Activated naive CD4-positive, alpha-beta T cell (primary cell): ENCODE measurements at regions not wholly inside any gene's neighbourhood (a gene's known extent, or its start where the extent isn't known, plus 50 kb on each side); places are given as distances from the start of the nearest gene placed in this dataset.
"Not testable (repeated sequence)": the region's sequence is repeated elsewhere in the genome, so short reads cannot be mapped to it uniquely, and the experiment has no call there.

Source experiments
- DNase-seq, 4 experiments: peaks; one replicate each; lab custom pipeline; 2025; lab: John Stamatoyannopoulos, UW

GRCh38 chr3:117005274-117005673, 295.7 kb downstream of the TUSC7 start:
- no peak for DNase-seq

DNA sequence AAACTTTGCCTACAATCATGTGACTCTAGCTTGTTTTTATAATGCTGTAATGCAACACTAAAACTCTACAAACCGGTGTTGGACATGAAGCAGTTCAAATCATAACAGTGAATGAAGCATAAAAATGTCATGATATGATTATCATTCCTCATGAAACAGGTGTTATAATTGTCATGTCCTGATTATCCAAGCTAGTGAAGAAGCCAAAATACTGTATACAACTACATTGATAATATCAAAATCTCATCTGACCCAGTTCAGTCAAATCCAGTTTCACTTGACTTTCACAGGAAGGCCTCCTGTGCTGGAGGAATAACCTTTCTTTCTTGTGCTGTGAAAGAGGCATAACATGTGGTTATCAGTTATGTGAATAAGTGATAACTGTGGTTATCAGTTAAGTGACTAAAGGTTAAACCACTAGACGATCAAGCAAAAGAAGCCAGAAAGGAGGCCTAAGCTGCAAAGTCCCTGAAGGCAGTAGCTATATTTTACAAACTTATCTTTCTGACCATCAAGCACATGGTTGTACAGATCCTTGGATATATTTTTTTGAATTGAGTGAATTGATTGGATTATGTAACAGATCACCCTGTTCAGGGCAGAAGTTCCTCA, 296.4 kb downstream of the TUSC7 start:
- DNase-seq, result no peak

DNA sequence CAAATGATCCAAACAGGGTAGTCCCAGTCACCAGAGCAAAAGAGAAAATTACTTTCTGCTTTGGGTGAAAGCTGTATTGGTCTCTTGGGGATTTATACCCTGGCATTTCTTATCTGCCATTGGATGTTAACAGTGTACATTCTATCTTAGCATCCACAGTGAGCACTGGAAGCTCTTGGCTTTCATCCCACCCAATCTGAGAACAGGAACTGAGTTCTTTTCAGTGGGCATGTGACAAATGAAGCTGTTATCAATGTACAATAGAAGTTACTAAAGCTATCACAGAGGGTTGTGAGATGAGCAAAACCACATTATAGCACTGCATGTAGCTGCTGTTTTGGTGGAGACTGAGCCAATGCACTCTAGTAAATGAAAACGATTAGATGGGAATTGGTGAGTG, 300.7 kb downstream of the TUSC7 start:
- DNase-seq, result no peak

DNA sequence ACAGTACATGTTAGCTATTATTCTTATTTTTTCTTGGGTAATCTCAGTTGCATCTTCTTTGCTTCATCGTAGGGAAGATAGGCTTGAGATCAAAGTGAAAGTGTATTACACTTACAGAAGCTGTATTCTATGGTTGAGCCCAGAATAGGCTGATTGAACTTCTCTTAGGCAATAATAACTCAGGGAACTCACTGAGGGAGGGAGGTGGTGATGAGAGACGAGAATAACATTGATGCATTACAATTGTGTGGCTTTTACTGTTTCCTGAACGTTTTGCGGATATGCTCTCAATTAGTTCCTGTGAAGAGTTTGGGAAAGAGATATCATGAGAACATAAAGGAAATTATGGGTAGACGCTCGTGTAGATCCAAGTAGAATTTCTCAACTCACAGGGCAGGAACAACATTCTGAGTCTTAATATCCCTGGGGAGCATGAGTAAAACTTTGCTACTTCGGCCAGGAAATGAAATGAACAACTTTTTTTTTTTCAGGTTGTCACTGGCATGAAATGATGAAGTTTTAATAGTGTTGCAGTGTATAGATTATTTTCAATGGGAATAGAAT, 302.2 kb downstream of the TUSC7 start:
- no peak for DNase-seq

DNA sequence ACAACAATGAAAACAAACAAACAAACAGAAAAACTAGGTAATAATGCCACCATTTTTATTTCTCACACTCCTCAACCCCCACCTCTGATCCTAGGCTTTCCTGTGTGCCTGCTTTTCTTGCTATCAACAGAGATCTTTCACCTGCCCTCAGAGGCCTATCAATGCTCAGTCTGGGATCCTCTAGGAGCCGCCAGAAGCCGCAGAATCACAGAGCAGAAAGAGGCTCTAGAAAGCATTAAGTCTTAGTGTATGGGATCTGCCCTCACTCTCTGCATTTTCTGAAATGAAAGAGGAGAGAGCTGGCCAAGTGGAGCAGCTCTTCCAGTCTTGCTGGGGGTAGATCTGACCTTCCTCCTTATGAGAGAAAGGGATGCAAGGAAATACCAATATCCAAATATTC, 306.8 kb downstream of the TUSC7 start:
- DNase-seq, result no peak

GRCh38 chr3:117017135-117017894, 307.7 kb downstream of the TUSC7 start:
- DNase-seq, result no peak

GRCh38 chr3:117018655-117019054, 309.1 kb downstream of the TUSC7 start:
- DNase-seq, result no peak

GRCh38 chr3:117019082-117019713, 309.6 kb downstream of the TUSC7 start:
- DNase-seq, result no peak

DNA sequence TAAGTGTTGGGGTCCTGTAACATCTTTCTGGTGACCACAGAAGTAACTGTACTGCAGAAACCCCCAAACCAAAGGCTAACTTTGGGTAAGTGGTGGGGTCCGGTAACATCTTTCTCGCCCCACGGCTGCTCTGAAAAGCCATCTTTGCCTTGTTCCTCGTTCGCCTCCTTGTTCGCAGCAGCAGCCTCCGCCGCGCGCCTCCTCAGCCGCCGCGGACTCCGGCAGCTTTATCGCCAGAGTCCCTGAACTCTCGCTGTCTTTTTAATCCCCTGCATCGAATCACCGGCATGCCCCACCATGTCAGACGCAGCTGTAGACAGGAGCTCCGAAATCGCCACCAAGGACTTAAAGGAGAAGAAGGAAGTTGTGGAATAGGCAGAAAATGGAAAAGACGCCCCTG, 316.8 kb downstream of the TUSC7 start:
- DNase-seq, result no peak

DNA sequence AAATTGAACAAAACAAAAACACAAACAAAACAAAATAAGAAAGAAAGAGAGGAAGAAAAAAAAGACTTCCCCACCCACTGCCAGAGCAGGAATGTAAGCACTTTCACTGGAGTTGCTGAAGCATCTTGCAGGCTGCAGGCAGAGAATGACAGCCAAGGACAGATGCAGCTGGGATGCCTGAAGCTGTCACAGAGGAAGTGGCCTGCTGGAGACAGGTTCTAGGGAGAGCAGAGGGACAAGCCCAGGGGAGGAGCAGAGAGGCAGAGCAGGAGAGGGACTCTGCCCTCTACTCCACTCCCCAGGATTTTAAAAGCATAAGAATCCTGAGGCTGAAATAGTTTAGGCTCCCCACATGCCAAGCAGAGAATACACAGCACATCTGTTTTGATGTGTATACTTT, 326.2 kb downstream of the TUSC7 start:
- no peak for DNase-seq

DNA sequence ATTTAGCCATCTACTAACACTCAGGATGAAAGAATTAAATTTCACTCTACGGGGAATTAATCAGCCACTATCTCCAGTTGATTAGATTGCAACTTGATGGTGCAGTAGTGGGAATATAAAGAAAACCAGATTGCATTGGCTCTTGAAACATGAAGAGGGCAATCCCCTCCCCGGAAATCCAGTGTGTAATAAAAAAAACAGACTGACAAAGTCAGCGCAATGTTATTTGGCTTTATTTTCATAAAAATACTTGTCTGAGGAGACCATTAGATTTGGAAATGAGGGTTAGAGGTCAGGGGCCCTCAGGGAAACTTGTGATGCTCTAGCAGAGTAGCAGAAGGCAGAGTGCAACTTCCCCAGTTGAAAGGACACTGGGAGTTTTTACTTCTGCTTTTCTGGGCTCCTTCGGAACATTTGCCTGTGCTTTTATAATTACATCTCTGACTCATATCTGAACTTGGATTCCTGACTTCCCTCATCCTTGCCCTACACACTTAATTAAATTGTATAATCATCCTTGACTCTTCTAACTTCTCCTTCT, 326.8 kb downstream of the TUSC7 start:
- DNase-seq, result no peak

- no peak for DNase-seq
Observed at GRCh38 chr3:117045143-117045542, 335.6 kb downstream of the TUSC7 start.

DNA sequence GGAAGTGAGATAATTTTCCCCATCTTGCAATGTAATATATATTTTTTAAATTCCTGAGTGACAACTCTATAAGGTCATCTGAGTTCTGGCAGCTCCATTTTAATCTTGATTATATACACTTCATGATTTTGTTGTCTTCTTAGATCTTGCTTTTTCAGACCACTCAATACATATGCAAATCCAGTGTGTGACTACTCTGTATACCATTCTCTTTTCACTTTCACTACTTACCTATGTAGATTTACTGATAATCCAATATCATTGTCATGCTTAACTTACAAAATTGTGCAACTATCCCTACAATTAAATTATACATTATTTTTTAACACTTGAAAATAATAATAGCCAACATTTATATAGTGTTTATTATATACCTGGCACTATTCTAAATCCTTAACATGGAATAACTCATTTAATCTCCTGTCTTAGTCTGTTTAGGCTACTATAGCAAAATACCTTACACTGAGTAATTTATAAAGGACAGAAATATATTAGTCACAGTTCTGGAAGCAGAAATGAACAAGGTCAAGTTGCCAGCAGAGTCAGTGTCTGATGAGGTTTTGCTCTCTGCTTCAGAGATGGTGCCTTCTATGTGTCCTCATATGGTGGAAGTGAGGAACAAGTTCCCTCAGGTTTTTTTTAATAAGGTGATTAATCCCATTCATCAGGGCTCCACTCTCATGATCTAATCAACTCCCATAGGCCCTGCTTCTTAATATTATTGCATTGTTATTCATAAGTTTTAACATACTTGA, 338.5 kb downstream of the TUSC7 start:
- no peak for DNase-seq

- DNase-seq, result no peak
Observed at GRCh38 chr3:117052395-117052794, 342.8 kb downstream of the TUSC7 start.

DNA sequence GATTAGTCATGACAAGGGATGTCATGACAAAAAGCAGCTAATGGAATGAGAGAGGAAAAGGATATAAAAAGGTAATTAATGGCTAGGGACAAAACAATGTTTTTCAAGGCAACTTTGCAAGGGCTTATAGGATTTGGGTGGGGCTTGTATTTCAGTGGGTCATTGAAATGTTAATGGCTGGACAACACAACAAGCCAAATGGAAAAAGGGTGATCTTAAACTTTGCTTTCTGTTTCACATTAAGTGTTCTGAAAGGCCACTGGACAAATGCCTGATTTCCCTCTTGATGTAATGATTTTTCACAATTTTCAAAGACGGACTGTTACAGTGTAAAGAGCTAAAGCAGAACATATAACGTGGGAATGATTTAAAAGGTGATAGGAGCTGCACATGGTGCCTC, 345.0 kb downstream of the TUSC7 start:
- DNase-seq, result no peak

GRCh38 chr3:117056946-117057345, 347.4 kb downstream of the TUSC7 start:
- not testable (repeated sequence) for DNase-seq

DNA sequence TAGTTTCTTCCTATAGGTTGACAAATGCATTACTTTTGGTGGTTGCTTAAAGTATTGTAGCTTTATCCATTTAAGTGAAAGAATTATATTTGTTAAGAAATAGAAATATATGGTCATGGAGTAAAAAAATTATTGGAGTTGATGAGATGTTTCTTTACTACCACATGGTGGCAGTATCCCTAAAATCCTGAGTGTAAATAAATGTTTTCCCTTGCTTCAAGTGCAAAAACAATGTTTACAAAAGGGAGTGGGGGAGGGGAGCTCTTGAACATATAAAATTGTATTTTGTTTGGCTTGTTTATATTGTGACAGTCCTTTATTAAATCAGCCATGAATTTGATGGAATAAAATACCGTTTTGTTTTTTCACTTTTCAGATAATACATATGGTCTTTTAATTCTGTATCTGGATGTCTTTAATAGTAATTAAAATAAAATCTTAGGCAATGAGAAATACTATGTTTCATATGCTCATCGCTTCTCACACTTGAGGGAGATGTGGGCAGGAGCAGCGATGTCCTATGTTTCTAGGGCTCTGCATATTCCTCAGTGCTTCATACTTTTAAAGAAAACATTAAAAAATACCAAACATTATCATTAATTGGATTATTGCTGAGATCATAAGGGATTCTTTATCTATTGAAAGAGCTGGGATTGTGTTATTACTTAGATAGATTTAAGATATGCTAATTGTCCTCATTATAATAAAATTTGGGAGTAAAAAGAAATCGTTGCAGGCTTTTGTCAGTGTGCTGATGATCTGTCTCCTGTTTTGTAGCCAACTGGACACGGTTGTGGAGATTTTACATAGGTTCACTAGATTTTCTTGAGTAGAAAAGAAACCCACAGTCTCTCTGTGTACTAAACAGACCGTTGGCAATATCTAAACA, 349.7 kb downstream of the TUSC7 start:
- no peak for DNase-seq

DNA sequence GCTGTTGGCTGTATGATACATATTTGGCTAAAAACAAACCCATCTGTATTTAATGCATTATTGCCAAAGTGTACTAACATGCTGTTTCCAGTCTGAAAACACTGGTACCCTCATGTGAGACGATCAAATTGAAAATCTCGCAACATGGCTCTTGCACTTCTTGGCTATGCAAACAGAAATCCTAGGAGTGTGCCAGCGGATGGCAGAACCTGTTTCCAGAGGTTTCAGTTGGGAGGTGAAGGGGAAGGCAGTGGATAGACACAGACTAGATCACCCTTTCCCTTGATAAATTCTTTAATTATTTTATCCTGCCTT, 350.3 kb downstream of the TUSC7 start:
- no peak for DNase-seq

- no peak for DNase-seq
Observed at GRCh38 chr3:117063930-117064329, 354.4 kb downstream of the TUSC7 start.

DNA sequence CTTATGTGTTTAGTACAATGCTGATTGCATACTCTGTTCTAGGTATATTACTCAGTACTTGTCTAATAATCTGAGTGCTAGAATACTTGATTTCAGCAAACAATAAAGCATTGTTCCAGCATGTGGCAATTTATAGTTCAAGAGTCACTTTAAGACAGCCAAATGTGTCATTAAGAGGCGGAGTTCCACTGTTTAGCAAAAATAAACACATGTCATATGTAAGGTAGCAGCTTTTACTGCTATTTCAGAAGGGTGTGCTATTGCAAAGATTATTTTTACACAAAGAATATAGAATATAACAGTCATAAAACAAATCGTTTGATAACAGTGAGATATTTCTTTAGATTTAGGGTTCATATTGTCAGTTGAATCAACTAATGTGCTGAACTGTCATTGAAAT, 358.7 kb downstream of the TUSC7 start:
- no peak for DNase-seq

DNA sequence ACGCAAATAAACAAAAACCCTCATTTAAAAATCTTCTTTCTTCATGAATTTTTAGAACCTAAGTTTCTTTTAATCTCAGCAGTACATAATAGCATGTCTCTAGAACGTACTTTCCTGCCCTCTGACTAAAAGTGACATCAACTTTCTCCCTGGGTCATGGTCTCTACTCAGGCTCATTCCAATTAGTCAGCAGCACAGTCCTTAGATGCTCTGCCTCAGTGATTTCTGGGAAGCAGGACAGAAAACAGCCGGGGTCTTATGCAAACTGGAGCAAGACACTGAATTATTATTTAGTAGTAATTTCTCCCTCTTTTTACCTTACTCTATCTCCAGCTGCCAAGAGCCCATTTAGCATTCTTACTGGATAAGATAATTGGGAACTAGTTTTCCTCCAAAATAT, 365.2 kb downstream of the TUSC7 start:
- no peak for DNase-seq
